GM23338 (cell line): ENCODE measurements at regions not wholly inside any gene's neighbourhood (a gene's known extent, or its start where the extent isn't known, plus 50 kb on each side); places are given as distances from the start of the nearest gene placed in this dataset.

Experiments used
- ATAC-seq: fragments of 200-7000 bp; cut with Tn5 transposase; 3 replicates; pipeline ENCODE4 v1.9.1; 2020
- DNase-seq: peaks from one replicate; pipeline ENCODE4 v3.0.0-alpha.2; 2015; ENCODE audit warnings: low spot score
- H2AFZ ChIP-seq: fragments of 200-600 bp; sonication (generic); 2 replicates; pipeline ENCODE4 v1.8.0; 2016; ENCODE audit warnings: antibody characterized with exemption, mild to moderate bottlenecking, moderate library complexity
- H3F3A ChIP-seq: fragments of 200-600 bp; sonication (generic); replicated peaks from 2 replicates; pipeline ENCODE4 v1.8.0; 2017; ENCODE audit warnings: antibody characterized with exemption, mixed run types, low read depth
- H3K27ac ChIP-seq: fragments of 200-600 bp; sonication (generic); 2 replicates; pipeline ENCODE4 v1.6.1; 2016; ENCODE audit warnings: low read depth
- H3K27me3 ChIP-seq: fragments of 200-600 bp; sonication (generic); 2 replicates; pipeline ENCODE4 v1.8.0; 2016; ENCODE audit warnings: mild to moderate bottlenecking, mixed run types, moderate library complexity; ENCODE audit not compliant: insufficient read depth
- H3K36me3 ChIP-seq: fragments of 200-600 bp; sonication (generic); 2 replicates; pipeline ENCODE4 v1.8.0; 2016; ENCODE audit warnings: mild to moderate bottlenecking; ENCODE audit not compliant: insufficient read depth
- H3K4me1 ChIP-seq: fragments of 200-600 bp; sonication (generic); 2 replicates; pipeline ENCODE4 v1.8.0; 2016; ENCODE audit warnings: mild to moderate bottlenecking, moderate library complexity; ENCODE audit not compliant: insufficient read depth
- H3K4me2 ChIP-seq: fragments of 200-600 bp; sonication (generic); 2 replicates; pipeline ENCODE4 v1.7.1; 2017; ENCODE audit warnings: mixed run types
- H3K4me3 ChIP-seq: fragments of 200-600 bp; sonication (generic); 2 replicates; pipeline ENCODE4 v1.6.1; 2016; ENCODE audit warnings: mixed run types
- H3K79me2 ChIP-seq: fragments of 200-600 bp; sonication (generic); replicated peaks from 2 replicates; pipeline ENCODE4 v1.8.0; 2017; ENCODE audit warnings: mild to moderate bottlenecking; ENCODE audit not compliant: insufficient read depth
- H3K9me2 ChIP-seq: fragments of 200-600 bp; sonication (generic); 2 replicates; pipeline ENCODE4 v1.8.0; 2017; ENCODE audit not compliant: insufficient read depth
- H4K20me1 ChIP-seq: fragments of 200-600 bp; sonication (generic); replicated peaks from 2 replicates; pipeline ENCODE4 v1.8.0; 2017; ENCODE audit warnings: mild to moderate bottlenecking; ENCODE audit not compliant: insufficient read depth
- H3K27ac Mint-ChIP-seq: 2 replicates; pipeline ENCODE4 v1.8.0; 2020; ENCODE audit warnings: inconsistent platforms, mild to moderate bottlenecking, moderate library complexity, mixed read lengths
- H3K27me3 Mint-ChIP-seq: 3 replicates; pipeline ENCODE4 v1.8.0; 2022; ENCODE audit warnings: low read depth, mild to moderate bottlenecking, moderate library complexity, mixed read lengths, inconsistent platforms; ENCODE audit not compliant: insufficient read depth, poor library complexity
- H3K36me3 Mint-ChIP-seq: 3 replicates; pipeline ENCODE4 v1.8.0; 2021; ENCODE audit warnings: low read depth, mild to moderate bottlenecking, inconsistent platforms, moderate library complexity, mixed read lengths
- H3K4me1 Mint-ChIP-seq: 3 replicates; pipeline ENCODE4 v1.8.0; 2020; ENCODE audit warnings: mild to moderate bottlenecking, inconsistent platforms, mixed read lengths
- H3K4me3 Mint-ChIP-seq: 3 replicates; pipeline ENCODE4 v1.8.0; 2021; ENCODE audit warnings: moderate library complexity, mild to moderate bottlenecking, inconsistent platforms, mixed read lengths
- H3K9me3 Mint-ChIP-seq: 3 replicates; pipeline ENCODE4 v1.8.0; 2020; ENCODE audit warnings: moderate library complexity, mild to moderate bottlenecking, inconsistent platforms, mixed read lengths
- CREB1 ChIP-seq: fragments of 250-450 bp; sonication (Bioruptor Pico); IDR thresholded peaks from 2 replicates; pipeline ENCODE4 v1.5.0; 2020; ENCODE audit warnings: low read depth, mild to moderate bottlenecking, moderate library complexity
- JUNB ChIP-seq: IDR thresholded peaks from one replicate; pipeline ENCODE4 v1.6.1; 2016; ENCODE audit warnings: antibody characterized with exemption; ENCODE audit not compliant: unreplicated experiment
- NANOG ChIP-seq: IDR thresholded peaks from 2 replicates; pipeline ENCODE4 v1.6.1; 2016; ENCODE audit warnings: antibody characterized with exemption, borderline replicate concordance
- POLR2AphosphoS5 ChIP-seq: IDR thresholded peaks from 2 replicates; pipeline ENCODE4 v1.6.1; 2016; ENCODE audit warnings: antibody characterized with exemption, low read depth
- STAT1 ChIP-seq: IDR thresholded peaks from one replicate; pipeline ENCODE4 v1.6.1; 2016; ENCODE audit warnings: antibody characterized with exemption; ENCODE audit not compliant: unreplicated experiment
- ZNF114 ChIP-seq: fragments of 250-450 bp; sonication (Bioruptor Pico); IDR thresholded peaks from 2 replicates; pipeline ENCODE4 v1.5.0; 2020; ENCODE audit warnings: mild to moderate bottlenecking, moderate library complexity
- TF ChIP-seq, protein P1 (sequence below), 2 experiments: fragments of 200-600 bp in 1 of 2; sonication (generic) in 1 of 2; conservative IDR thresholded peaks; 2 replicates each; pipeline versions ENCODE4 v1.5.1 to v1.6.1; 2016 to 2017; ENCODE audit warnings: antibody characterized with exemption in 2 of 2, low read depth in 2 of 2, mild to moderate bottlenecking in 2 of 2, moderate library complexity in 1 of 2
- TF ChIP-seq, protein P2 (sequence below): fragments of 250-450 bp; sonication (Bioruptor Pico); IDR thresholded peaks from 2 replicates; pipeline ENCODE4 v1.5.0; 2020; ENCODE audit warnings: mild to moderate bottlenecking, moderate library complexity
- TF ChIP-seq, protein P3 (sequence below): IDR thresholded peaks from 2 replicates; pipeline ENCODE4 v1.6.1; 2016; ENCODE audit warnings: antibody characterized with exemption

DNA sequence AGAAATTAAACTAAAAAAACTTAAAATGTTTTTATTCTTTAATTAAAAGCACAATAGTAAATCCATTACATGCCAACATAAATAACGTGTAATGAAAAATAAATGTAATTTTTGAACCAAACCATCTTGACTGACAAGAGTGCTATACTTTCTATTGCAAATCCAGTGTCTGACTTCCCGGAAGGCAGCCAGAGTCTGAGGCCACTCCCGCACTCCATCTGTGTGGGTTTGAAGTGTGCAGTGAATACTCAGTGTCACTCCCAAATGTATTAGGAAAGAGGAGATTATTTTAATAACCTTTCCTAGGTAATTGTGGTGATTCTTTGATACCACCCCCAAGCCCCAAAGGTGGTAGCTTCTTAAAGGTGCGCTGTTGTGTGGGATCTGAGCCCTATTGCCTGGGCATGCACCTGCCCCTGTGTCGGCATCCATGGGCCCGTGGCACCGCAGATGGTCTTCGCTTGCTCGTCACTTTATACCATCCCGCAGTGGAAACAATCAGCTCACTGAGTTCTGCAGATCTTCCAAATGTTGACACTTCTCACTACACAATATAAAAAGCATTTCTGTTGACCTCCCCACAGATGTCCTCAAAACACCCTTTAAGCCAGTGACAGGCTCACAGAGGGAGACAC lies 391.2 kb downstream of the THBS2 start:
- H3K9me3 Mint-ChIP-seq, result no peaks in the 10 kb centered on the region
- Histone ChIP-seq H3K4me1 (no peaks in the 10 kb centered on the region), H3K4me2 (no peak overlapping the region), H4K20me1 (no peaks in the 10 kb centered on the region), H2AFZ (no peak overlapping the region), H3K27ac (no peak overlapping the region), H3F3A (no peaks in the 10 kb centered on the region), H3K9me2 (no peaks in the 10 kb centered on the region), H3K4me3 (no peak overlapping the region), H3K36me3 (no peaks in the 10 kb centered on the region), H3K79me2 (no peaks in the 10 kb centered on the region), H3K27me3 (no peaks in the 10 kb centered on the region)
- TF ChIP-seq, protein P1, sequence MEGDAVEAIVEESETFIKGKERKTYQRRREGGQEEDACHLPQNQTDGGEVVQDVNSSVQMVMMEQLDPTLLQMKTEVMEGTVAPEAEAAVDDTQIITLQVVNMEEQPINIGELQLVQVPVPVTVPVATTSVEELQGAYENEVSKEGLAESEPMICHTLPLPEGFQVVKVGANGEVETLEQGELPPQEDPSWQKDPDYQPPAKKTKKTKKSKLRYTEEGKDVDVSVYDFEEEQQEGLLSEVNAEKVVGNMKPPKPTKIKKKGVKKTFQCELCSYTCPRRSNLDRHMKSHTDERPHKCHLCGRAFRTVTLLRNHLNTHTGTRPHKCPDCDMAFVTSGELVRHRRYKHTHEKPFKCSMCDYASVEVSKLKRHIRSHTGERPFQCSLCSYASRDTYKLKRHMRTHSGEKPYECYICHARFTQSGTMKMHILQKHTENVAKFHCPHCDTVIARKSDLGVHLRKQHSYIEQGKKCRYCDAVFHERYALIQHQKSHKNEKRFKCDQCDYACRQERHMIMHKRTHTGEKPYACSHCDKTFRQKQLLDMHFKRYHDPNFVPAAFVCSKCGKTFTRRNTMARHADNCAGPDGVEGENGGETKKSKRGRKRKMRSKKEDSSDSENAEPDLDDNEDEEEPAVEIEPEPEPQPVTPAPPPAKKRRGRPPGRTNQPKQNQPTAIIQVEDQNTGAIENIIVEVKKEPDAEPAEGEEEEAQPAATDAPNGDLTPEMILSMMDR (conservative IDR thresholded peaks at IDR 0.05; ENCODE audit: low read depth in 2 of 2), result no peak
- TF ChIP-seq, protein P2, sequence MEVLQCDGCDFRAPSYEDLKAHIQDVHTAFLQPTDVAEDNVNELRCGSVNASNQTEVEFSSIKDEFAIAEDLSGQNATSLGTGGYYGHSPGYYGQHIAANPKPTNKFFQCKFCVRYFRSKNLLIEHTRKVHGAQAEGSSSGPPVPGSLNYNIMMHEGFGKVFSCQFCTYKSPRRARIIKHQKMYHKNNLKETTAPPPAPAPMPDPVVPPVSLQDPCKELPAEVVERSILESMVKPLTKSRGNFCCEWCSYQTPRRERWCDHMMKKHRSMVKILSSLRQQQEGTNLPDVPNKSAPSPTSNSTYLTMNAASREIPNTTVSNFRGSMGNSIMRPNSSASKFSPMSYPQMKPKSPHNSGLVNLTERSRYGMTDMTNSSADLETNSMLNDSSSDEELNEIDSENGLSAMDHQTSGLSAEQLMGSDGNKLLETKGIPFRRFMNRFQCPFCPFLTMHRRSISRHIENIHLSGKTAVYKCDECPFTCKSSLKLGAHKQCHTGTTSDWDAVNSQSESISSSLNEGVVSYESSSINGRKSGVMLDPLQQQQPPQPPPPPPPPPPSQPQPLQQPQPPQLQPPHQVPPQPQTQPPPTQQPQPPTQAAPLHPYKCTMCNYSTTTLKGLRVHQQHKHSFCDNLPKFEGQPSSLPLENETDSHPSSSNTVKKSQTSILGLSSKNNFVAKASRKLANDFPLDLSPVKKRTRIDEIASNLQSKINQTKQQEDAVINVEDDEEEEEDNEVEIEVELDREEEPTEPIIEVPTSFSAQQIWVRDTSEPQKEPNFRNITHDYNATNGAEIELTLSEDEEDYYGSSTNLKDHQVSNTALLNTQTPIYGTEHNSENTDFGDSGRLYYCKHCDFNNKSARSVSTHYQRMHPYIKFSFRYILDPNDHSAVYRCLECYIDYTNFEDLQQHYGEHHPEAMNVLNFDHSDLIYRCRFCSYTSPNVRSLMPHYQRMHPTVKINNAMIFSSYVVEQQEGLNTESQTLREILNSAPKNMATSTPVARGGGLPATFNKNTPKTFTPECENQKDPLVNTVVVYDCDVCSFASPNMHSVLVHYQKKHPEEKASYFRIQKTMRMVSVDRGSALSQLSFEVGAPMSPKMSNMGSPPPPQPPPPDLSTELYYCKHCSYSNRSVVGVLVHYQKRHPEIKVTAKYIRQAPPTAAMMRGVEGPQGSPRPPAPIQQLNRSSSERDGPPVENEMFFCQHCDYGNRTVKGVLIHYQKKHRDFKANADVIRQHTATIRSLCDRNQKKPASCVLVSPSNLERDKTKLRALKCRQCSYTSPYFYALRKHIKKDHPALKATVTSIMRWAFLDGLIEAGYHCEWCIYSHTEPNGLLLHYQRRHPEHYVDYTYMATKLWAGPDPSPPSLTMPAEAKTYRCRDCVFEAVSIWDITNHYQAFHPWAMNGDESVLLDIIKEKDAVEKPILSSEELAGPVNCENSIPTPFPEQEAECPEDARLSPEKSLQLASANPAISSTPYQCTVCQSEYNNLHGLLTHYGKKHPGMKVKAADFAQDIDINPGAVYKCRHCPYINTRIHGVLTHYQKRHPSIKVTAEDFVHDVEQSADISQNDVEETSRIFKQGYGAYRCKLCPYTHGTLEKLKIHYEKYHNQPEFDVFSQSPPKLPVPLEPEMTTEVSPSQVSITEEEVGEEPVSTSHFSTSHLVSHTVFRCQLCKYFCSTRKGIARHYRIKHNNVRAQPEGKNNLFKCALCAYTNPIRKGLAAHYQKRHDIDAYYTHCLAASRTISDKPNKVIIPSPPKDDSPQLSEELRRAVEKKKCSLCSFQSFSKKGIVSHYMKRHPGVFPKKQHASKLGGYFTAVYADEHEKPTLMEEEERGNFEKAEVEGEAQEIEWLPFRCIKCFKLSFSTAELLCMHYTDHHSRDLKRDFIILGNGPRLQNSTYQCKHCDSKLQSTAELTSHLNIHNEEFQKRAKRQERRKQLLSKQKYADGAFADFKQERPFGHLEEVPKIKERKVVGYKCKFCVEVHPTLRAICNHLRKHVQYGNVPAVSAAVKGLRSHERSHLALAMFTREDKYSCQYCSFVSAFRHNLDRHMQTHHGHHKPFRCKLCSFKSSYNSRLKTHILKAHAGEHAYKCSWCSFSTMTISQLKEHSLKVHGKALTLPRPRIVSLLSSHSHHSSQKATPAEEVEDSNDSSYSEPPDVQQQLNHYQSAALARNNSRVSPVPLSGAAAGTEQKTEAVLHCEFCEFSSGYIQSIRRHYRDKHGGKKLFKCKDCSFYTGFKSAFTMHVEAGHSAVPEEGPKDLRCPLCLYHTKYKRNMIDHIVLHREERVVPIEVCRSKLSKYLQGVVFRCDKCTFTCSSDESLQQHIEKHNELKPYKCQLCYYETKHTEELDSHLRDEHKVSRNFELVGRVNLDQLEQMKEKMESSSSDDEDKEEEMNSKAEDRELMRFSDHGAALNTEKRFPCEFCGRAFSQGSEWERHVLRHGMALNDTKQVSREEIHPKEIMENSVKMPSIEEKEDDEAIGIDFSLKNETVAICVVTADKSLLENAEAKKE (CRISPR knock-in tag), result no peak
- no peak for TF ChIP-seq JUNB
- no peak for TF ChIP-seq ZNF114 (CRISPR knock-in tag)
- TF ChIP-seq POLR2AphosphoS5, result no peak
- no peak for TF ChIP-seq STAT1
- TF ChIP-seq, protein P3, sequence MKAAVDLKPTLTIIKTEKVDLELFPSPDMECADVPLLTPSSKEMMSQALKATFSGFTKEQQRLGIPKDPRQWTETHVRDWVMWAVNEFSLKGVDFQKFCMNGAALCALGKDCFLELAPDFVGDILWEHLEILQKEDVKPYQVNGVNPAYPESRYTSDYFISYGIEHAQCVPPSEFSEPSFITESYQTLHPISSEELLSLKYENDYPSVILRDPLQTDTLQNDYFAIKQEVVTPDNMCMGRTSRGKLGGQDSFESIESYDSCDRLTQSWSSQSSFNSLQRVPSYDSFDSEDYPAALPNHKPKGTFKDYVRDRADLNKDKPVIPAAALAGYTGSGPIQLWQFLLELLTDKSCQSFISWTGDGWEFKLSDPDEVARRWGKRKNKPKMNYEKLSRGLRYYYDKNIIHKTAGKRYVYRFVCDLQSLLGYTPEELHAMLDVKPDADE, result no peak
- TF ChIP-seq NANOG, result no peak
- no peak for TF ChIP-seq CREB1
- H3K4me1 Mint-ChIP-seq, result no peaks in the 10 kb centered on the region
- ATAC-seq (no peak), DNase-seq (no peak)
- no peak overlapping the region for H3K27ac Mint-ChIP-seq
- H3K27me3 Mint-ChIP-seq, result peaks cover 6% of the 10 kb centered on the region
- no peak overlapping the region for H3K4me3 Mint-ChIP-seq
- H3K36me3 Mint-ChIP-seq, result no peaks in the 10 kb centered on the region
